ENCODE measurements at regions not wholly inside any gene's neighbourhood (a gene's known extent, or its start where the extent isn't known, plus 50 kb on each side); places are given as distances from the start of the nearest gene placed in this dataset.
"Not testable (repeated sequence)": the region's sequence is repeated elsewhere in the genome, so short reads cannot be mapped to it uniquely, and the experiment has no call there.

DNA sequence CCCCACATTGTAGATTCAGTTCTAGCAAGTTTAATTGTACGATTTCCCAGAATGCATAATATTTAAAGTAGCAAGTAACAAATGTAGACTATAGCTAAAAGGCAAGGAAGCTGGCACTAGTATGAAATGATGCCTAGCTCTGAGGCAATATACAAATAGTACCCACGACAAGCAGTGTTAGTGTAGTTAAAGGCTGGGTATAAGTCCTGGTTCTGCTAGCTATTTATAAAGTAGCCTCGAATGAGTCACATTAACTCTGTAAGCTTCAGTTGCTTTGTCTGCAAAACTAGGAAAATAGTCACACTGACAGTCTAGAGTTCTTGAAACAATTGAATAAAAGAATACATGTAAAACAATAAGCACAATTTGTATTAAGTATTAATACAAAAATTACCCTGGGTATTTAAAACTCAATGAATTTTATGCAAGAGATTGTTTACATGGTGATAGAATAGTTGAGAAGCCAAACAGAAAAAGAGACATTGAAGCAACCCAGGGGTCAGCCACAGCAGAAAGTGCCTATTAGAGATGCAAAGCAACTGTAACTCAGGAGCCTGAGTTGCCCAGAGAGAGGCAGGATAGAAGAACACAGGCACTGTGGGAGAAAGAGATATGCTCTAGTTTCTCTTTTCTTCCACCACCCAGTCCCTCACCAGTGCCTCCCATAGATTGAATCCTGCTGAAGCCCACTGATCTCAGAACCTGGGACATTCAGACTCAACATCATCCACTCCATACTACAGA lies 949.0 kb downstream of the C4orf33 start:
- no peak for DNase-seq (ENCODE audit: low read depth in 2 of 2, low spot score in 1 of 2)

DNA sequence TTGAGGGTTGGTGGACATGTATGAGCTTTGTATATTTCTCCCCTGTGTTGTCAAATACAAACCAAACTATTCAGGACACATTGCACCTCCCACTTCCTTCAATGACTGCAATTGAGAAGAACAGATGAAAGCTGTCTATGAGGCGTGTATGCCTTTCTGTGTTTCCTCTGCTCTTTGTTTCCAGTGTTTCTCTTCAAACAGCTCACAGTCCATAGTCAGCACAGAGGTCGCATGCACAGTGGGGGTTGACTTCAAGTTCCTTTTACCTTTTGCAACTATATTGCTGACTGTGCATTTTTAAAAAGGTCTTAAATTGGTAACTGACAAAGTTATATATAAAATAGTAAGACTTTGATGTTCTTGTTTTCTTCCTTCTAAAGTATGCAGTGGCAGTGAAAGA lies 957.8 kb downstream of the C4orf33 start:
- no peak for DNase-seq (ENCODE audit: low read depth in 2 of 2, low spot score in 1 of 2)

- DNase-seq (ENCODE audit: low read depth in 2 of 2, low spot score in 1 of 2) = no peak
Observed at GRCh38 chr4:130054908-130055307, 959.0 kb downstream of the C4orf33 start.

GRCh38 chr4:130056286-130056685 lies 960.3 kb downstream of the C4orf33 start:
- no peak for DNase-seq (ENCODE audit: low read depth in 2 of 2, low spot score in 1 of 2)

DNA sequence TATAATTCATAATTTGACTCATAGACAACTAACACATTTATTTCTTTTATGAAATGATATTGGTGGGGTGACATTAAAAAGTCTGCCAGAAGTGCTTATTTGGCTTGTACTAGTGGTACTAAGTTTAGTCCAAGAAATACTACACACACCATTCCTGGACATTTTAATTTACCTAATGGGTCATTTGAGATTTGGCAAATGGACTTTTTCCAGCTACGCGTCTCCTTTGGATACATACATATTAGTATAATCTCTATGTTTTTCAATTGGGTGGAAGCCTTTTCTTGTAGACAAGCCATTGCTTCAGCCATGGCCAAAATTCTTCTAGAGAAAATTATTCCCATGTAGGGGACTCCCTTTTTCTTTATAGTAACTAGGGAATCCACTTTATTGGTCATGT lies 968.5 kb downstream of the C4orf33 start:
- no peak for DNase-seq (ENCODE audit: low read depth in 2 of 2, low spot score in 1 of 2)

- DNase-seq (ENCODE audit: low read depth in 2 of 2, low spot score in 1 of 2) = no peak
Observed at GRCh38 chr4:130067419-130067818, 971.5 kb downstream of the C4orf33 start.

GRCh38 chr4:130068072-130068471 lies 972.1 kb downstream of the C4orf33 start:
- no peak for DNase-seq (ENCODE audit: low read depth in 2 of 2, low spot score in 1 of 2)

GRCh38 chr4:130071746-130072145 lies 975.8 kb downstream of the C4orf33 start:
- no peak for DNase-seq (ENCODE audit: low read depth in 2 of 2, low spot score in 1 of 2)

DNA sequence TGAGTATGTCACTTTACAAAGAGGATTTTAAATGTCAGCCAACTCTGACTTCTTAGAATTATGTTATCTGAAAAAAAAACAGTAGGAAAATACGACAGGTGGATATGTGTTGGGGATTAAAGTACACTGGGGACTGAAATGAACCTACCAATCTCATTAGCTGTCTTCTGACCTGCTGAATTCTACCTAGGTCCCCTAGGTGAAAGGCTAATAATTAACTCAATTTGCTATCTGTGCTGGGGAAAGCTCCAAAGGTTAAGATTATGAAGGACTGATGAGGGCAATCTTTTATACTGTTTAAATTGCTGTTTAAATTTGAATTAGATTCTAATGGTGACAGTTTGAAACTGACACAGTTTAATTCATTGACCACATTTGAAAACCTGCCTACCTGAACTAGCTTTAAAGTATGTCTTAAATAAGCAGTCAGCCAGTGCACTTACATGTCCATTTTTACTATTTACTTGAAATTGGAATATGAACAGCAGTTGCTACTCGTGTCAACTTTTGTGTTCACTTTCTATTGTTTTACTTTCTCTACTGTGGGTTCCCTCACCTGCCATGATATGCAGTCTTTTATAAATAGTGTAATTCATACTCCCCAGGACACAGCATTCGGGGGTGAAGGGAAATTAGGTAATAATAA lies 977.3 kb downstream of the C4orf33 start:
- no peak for DNase-seq (ENCODE audit: low read depth in 2 of 2, low spot score in 1 of 2)

GRCh38 chr4:130074096-130074495 lies 978.1 kb downstream of the C4orf33 start:
- no peak for DNase-seq (ENCODE audit: low read depth in 2 of 2, low spot score in 1 of 2)

GRCh38 chr4:130077275-130077674 lies 981.3 kb downstream of the C4orf33 start:
- DNase-seq (ENCODE audit: low read depth in 2 of 2, low spot score in 1 of 2) = no peak

DNA sequence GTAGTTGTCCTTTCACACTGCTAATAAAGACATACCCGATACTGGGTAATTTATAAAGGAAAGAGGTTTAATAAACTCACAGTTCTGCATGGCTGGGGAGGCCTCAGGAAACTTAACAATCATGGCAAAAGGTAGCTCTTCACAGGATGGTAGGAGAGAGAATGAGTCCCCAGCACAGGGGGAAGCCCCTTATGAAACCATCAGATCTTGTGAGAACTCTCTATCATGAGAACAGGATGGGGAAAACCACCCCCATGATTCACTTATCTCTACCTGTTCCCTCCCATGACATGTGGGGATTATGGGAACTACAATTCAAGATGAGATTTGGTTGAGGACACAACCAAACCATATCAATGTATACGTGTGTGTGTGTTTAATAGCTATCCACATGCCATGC lies 983.1 kb downstream of the C4orf33 start:
- DNase-seq (ENCODE audit: low read depth in 2 of 2, low spot score in 1 of 2) = not testable (repeated sequence)

- no peak for DNase-seq (ENCODE audit: low read depth in 2 of 2, low spot score in 1 of 2)
Observed at GRCh38 chr4:130080872-130081451, 985.0 kb downstream of the C4orf33 start.

GRCh38 chr4:130090427-130090826 lies 994.5 kb downstream of the C4orf33 start:
- no peak for DNase-seq (ENCODE audit: low read depth in 2 of 2, low spot score in 1 of 2)

GRCh38 chr4:130092187-130093015 lies 996.4 kb downstream of the C4orf33 start:
- DNase-seq (ENCODE audit: low read depth in 2 of 2, low spot score in 1 of 2) = no peak

- no peak for DNase-seq (ENCODE audit: low read depth in 2 of 2, low spot score in 1 of 2)
Observed at GRCh38 chr4:130099105-130099504, 1003.2 kb downstream of the C4orf33 start.

DNA sequence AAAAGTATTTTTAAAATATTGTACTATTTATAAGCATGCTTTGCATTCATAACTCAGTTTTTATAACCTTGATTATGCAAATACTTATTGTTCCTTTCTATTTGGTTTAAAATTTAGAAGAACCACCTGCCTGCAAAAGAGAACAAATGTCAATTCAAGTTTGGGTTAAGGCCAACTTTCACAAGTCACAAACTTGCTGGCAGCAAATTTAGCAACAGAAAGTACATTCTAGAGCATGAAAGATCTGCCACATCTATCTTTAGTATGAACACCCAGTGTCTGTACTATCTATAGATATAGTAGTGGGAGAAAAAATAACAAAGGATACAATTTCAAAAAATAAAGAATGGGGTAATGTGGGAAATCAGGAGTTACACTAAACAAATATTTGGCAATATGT lies 1014.2 kb downstream of the C4orf33 start:
- no peak for DNase-seq (ENCODE audit: low read depth in 2 of 2, low spot score in 1 of 2)

DNA sequence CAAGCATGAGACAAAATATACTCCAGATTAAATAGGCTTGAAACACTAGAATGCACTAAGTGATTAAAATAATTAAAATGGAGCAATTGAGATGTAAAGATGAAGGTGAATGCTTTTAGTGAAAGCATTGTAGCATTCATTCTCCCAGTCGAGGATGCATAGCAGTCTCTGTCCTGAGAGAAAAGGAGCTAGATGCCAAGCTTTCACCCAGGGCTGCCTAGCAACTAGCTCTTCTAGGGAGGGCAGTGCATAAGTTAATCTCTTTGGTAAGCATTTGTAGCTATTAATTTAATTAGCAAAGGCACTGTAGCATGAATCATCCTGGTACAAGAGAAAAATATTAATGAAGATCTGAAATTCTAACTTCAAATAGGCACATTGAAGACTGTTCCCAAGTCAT lies 1014.8 kb downstream of the C4orf33 start:
- no peak for DNase-seq (ENCODE audit: low read depth in 2 of 2, low spot score in 1 of 2)

DNA sequence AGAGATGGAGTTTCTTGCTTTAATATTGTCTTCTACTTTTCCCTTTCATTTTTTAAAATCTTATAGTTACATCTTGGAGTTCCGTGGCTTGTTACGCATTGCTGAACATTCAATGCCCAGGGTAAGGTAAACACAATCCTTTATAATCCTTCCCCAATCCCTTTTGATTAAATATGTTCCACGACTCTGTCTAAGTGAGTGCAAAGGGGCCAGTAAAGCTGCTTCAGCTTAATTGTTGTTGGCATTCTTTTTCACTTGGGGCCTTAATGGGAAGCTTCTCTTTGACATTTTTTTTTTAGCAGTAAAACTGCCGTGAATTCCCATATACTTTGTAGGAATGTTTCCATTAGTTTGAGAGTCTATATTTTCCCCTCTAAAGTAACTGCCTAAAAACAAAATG lies 1028.1 kb downstream of the C4orf33 start:
- no peak for DNase-seq (ENCODE audit: low read depth in 2 of 2, low spot score in 1 of 2)

DNA sequence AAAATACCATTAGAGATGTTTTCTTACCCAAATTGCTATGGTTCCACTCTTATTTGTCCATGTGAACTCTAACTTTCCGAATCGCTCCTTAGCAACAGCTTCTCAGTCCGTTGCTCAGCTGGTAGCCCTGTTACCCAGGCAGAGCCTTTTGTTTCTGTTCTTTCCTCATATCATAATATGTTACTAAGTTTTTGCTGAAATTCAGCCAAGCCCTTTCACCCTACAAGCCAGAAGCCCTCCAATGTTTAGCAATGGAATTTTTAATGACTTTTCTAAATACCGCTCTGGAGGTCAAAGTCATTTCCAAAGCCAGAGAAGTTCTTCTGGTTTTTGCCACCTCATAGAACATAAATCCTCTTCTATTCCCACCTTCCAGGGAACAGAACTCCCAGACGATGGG lies 1029.5 kb downstream of the C4orf33 start:
- no peak for DNase-seq (ENCODE audit: low read depth in 2 of 2, low spot score in 1 of 2)

GRCh38 chr4:130127297-130127696 lies 1031.3 kb downstream of the C4orf33 start:
- no peak for DNase-seq (ENCODE audit: low read depth in 2 of 2, low spot score in 1 of 2)

DNA sequence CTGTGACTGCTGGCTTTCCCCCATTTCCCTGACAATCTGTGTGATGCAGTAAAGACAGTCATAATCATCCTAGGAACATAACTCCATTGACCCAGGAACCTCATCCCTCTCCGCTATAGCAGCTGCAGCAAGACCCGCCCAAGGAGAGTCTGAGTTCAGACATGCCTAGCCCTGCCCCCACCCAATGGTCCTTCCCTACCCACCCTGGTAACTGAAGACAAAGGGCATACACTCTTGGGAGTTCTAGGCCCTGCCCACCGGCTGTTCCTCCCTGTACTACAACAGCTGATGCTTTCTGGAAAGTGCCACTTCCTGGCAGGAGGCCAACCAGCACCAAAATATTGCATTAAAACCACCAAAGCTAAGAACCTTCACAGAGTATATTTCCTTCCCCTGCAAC lies 1035.6 kb downstream of the C4orf33 start:
- no peak for DNase-seq (ENCODE audit: low read depth in 2 of 2, low spot score in 1 of 2)

Data from stimulated activated CD8-positive, alpha-beta memory T cell treated with anti-CD3 and anti-CD28 coated beads, Interleukin-4, amount 100 ng/mL, for 1 hour (primary cell).